ENCODE measurements at regions not wholly inside any gene's neighbourhood (a gene's known extent, or its start where the extent isn't known, plus 50 kb on each side); places are given as distances from the start of the nearest gene placed in this dataset.

DNA sequence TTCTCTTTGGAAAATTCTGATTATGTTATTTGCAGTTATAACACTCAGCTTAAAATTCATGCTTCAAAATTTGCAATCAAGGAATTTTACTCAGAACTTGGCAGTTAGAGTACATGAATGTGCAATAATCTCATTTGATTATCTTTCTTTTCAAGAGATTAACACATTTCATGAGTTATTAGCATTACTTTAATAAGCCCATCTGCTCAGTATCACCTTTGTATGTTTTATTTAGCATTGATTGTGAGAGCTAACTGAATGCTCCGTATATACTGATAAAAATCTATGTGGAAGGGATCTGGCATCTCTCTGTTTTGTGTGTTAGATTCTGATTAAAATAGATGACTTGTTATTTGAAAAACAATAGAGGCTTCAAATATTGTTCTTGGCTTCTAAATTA lies 55.6 kb upstream of the CPNE8 start:
- TF ChIP-seq, protein P1, sequence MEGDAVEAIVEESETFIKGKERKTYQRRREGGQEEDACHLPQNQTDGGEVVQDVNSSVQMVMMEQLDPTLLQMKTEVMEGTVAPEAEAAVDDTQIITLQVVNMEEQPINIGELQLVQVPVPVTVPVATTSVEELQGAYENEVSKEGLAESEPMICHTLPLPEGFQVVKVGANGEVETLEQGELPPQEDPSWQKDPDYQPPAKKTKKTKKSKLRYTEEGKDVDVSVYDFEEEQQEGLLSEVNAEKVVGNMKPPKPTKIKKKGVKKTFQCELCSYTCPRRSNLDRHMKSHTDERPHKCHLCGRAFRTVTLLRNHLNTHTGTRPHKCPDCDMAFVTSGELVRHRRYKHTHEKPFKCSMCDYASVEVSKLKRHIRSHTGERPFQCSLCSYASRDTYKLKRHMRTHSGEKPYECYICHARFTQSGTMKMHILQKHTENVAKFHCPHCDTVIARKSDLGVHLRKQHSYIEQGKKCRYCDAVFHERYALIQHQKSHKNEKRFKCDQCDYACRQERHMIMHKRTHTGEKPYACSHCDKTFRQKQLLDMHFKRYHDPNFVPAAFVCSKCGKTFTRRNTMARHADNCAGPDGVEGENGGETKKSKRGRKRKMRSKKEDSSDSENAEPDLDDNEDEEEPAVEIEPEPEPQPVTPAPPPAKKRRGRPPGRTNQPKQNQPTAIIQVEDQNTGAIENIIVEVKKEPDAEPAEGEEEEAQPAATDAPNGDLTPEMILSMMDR (IDR thresholded peaks at IDR 0.05; ENCODE audit: insufficient read depth, low read length, poor library complexity, severe bottlenecking), result no peak
- no peak for TF ChIP-seq EZH2phosphoT487 (conservative IDR thresholded peaks at IDR 0.05; ENCODE audit: low read length)

Measured in SU-DHL-6 (cell line).